ENCODE measurements at regions not wholly inside any gene's neighbourhood (a gene's known extent, or its start where the extent isn't known, plus 50 kb on each side); places are given as distances from the start of the nearest gene placed in this dataset.

- DNase-seq, result peak; percentile 38 to 71
Observed at GRCh38 chr5:155728146-155728856, 598.7 kb upstream of the SGCD start.

DNA sequence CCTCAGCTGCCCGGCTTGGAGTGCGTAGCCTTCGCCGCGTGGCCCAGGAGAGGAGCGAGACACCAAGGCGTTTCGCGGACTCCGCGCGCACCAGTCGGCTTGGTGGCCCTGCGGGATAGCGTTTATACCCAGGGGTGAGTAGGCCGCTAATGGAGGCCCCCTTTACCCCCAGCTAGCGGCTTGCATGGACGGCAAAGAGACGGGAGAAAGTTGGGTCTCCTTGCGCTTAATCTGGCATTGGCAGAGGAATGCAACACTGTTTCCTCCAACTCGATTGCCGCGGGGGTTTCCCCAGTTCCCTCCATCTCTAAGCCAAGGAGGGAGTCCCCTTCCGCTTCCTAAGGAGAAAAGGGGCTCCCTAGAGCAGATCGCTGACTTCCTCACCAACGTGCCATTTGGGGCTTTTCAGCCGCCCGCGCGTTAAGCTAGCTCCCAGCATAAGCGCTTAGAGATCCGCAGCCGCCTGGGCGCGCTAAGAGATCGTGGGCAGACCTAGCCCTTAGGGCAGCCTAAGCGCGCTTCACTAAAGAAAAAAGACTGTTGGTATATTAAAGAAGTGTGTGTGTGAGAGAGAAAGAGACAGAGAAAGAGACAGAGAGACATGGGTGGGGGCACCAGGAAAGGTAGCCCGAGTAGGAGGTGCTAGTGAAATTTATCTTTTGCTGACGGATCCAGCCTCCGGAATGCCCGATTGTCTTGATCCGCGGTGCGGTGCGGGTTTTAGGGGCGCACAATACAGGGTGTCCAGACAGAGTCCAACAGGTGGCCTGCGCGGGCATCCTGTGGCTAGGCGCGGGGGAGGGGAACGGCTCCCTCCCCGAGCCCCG, 597.9 kb upstream of the SGCD start:
- peak; percentile 9 to 34 for DNase-seq

GRCh38 chr5:155729684-155730059, 597.3 kb upstream of the SGCD start:
- peak; percentile 51 to 71 for DNase-seq

- DNase-seq, result no peak
Observed at GRCh38 chr5:155732587-155733376, 594.2 kb upstream of the SGCD start.

DNA sequence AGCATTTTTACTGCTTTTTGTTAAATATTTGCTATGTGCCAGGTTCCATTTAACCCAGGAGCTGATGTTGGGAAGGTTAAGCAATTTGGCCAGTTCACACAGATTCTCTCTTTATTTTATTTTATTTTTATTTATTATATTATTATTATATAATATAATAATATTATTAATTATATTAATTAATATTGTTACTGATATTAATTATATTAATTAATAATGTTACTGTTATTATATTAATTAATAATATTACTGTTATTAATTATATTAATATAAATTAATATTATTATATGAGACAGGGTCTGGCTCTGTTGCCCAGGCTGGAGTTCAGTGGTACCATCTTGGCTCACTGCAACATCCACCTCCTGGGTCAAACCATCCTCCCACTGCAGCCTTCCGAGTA, 593.0 kb upstream of the SGCD start:
- DNase-seq, result no peak

- no peak for DNase-seq
Observed at GRCh38 chr5:155735388-155735787, 591.6 kb upstream of the SGCD start.

- no peak for DNase-seq
Observed at GRCh38 chr5:155738616-155739015, 588.3 kb upstream of the SGCD start.

DNA sequence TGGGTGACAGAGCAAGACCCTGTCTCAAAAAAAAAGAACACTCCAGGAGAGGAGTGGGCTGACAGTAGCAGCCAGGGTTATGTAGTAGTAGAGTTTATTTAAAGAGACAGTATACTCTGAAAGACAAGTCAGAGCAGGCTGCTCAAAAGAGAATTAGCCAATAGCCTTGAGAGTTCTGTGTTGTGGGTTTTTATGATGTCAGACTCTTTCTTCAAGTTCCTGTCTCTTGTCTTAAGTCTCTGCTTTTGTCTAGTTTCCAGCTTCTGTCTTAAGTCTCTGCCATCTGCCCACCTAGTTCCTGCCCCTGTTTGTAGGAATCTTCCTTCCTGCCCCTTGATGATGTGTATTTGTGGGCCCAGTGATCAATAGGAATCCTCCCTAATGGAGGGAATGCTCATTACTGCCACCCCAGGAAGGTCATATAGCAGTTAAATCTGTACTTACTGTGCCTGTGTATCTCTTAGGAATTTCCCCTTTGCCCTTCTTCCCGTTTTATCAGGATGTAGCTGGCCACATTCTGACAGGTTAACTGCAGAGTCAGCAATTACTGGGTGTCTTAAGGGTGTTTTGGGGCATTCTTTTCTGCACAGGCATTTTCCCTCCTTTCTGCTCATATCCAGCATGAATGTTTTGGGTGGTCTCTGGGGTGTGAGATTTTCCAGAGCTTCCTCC, 580.5 kb upstream of the SGCD start:
- DNase-seq, result no peak

DNA sequence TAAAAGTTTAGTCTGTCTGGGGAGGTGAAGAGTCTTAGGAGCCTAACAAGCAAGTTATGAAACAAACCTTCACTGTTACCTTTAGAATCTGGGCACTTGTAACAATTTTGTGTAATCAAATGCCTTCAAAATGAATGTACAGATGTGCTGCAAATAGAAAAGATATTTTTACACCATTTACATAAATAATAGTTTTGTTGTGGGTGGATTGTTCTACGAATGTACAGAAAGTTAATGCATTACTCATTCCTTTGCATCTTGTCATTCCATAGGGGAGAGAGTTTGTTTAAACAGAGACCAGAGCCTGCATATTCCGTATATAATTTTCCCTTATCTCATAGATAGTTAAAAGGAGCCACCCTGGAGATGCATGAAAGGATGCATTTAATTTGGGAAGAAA, 576.9 kb upstream of the SGCD start:
- DNase-seq, result no peak

- no peak for DNase-seq
Observed at GRCh38 chr5:155750571-155750970, 576.4 kb upstream of the SGCD start.

DNA sequence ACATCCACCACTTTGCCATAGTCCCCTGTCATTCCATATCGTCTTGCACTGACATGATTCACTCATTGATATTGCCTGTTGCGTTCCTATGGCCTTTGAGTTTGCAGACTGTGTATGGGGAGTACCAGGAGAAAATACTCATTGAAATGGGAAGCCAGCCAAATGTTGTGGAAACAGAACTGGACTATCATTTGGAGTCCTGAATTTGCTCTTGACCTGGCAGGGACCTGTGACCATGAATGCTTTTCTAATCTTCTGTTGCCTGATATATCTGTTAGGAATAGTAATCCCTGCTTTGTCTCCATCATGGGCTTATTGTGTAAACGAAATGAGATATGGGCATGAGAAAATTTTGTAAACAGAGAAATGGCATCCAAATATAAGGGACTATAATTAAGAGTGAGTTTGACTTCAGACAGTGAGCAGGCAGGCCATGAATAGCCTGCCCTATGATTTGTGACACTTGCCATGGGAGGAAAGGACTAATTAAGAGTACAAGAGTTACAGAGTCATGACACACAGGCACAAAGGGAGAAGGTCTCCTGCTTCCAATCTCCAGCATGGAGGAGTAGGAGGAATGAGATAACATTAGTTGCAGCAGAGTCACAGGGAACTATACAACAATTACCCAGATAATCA, 572.9 kb upstream of the SGCD start:
- DNase-seq, result no peak

- DNase-seq, result no peak
Observed at GRCh38 chr5:155759252-155759651, 567.7 kb upstream of the SGCD start.

- no peak for DNase-seq
Observed at GRCh38 chr5:155759984-155760383, 567.0 kb upstream of the SGCD start.

DNA sequence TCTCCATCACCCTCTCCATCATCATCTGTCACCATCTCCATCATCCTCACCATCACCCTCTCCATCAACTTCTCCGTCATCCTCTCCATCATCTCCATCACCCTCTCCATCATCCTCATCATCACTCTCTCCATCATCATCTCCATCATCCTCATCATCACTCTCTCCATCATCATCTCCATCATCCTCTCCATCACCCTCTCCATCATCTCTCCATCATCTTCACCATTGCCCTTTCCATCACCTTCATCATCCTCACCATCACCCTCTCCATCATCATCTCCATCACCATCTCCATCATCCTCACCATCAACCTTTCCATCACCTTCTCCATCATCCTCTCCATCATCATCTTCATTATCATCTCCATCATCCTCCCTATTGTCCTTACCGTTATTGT, 565.5 kb upstream of the SGCD start:
- DNase-seq, result no peak

DNA sequence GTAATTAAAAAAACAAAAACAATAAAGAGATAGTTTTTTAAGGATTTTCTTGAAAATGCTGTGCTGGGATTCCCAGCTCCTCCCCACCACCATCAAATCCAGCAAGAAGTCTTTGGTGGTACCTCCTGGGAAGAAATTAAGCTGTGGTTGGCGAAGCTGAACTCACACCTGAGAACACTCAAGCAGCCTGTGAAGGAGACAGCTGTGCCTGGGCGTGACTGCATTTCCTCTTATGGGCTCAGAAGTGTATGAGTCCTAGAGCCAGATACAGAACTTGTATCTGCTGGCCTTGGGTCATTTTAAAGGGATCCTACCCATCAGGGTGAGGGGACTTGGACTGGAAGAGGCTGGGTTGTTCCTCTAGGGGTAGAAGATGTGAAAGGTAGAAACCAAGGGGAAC, 561.2 kb upstream of the SGCD start:
- DNase-seq, result no peak

DNA sequence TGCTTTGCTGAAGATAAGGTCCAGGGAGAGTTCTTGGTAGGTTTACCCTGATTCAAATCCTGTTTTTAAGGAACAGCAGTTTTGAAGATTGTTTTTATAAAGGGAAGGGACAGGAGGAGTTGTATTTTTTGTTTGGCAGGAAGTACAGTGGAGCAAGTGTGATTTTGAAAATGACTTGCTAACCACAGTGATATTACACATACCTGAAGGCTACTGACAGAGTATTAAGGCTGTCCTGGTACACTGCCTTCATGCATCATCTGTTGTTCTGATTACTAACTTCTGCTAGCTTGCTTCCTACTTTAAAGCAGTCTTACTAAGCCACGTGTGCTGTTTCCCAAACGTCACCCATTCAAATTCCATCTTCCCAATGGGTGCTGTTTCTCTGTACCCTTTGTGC, 559.5 kb upstream of the SGCD start:
- DNase-seq, result no peak

DNA sequence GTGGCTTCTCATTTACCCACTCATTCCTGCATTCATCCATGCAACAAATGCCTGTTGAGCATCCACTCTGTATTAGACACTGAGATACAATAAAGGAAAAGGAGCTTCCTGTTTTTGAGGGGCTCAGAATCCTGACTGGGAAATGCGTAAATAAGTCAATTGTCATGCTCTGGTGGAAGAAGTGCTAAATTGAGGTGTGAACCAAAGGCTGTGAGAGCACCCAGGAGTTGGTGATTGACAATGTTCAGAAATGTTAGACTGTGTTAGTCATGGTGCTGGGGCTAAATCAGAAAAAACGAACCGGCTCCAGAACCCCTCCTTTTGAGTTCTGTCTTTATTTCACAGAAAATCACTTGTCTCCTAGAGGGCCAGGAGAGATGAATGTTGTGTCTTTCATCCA, 558.6 kb upstream of the SGCD start:
- DNase-seq, result no peak

GRCh38 chr5:155772009-155772662, 554.8 kb upstream of the SGCD start:
- DNase-seq, result no peak

DNA sequence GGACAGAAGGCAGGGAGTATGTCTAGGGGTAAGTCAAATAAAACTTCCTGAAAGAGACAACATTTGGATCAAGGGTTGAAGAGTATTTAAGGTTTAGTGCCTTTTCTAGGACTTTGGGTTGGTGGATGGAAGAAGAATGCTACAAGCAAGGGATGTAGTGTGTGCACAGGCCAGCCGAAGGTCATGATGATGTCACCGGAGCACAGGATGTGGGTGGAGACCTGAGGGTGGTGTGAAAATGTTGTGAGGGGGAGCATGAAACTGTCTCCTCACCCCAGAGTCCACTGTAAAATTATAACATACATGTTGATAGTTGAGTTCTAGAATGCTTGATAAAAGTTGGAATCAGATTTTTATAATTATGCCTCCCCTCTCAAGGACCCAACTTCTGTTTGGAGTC, 553.3 kb upstream of the SGCD start:
- no peak for DNase-seq

GRCh38 chr5:155780260-155780659, 546.7 kb upstream of the SGCD start:
- DNase-seq, result no peak

DNA sequence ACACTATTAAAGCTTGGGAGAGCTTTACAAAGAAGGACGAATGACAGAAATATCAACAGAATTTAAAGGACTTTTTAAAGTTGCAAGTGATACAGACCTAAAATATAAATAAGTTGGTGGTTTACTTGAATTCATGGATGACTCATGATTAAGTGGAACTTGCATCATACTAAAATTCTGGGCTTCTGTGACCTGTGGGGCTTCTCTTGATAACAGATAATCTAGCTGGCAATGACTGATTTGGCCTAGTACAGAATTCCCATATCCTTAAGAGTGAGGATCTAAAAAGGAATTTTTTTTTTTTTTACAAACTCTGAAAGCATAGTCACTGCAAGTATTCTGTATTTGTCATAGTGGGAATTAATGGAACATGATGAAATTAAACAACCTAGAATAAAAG, 543.7 kb upstream of the SGCD start:
- DNase-seq, result no peak

- no peak for DNase-seq
Observed at GRCh38 chr5:155783791-155784190, 543.2 kb upstream of the SGCD start.
